ENCODE measurements at regions not wholly inside any gene's neighbourhood (a gene's known extent, or its start where the extent isn't known, plus 50 kb on each side); places are given as distances from the start of the nearest gene placed in this dataset.

DNA sequence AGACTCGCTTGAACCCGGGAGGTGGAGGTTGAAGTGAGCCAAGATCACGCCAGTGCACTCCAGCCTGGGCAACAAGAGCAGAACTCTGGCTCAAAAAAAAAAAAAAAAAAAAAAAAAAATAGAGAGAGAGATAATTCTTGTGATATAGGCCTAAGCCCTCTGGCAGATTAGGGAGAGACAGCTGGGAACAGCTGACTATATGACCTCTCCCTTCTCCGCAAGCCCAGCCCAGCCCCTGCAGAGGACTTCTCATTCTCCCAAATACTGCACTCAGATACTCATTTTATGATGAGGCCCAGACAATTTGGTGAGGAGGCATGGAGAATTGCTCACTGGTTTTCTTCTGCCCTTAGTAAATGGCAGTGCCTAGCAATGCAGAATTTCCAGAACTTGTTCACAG is 262.0 kb downstream of the HAUS1 start:
- TF ChIP-seq, protein P1, sequence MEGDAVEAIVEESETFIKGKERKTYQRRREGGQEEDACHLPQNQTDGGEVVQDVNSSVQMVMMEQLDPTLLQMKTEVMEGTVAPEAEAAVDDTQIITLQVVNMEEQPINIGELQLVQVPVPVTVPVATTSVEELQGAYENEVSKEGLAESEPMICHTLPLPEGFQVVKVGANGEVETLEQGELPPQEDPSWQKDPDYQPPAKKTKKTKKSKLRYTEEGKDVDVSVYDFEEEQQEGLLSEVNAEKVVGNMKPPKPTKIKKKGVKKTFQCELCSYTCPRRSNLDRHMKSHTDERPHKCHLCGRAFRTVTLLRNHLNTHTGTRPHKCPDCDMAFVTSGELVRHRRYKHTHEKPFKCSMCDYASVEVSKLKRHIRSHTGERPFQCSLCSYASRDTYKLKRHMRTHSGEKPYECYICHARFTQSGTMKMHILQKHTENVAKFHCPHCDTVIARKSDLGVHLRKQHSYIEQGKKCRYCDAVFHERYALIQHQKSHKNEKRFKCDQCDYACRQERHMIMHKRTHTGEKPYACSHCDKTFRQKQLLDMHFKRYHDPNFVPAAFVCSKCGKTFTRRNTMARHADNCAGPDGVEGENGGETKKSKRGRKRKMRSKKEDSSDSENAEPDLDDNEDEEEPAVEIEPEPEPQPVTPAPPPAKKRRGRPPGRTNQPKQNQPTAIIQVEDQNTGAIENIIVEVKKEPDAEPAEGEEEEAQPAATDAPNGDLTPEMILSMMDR (IDR thresholded peaks at IDR 0.05; ENCODE audit: unreplicated experiment), result no peak
- Mint-ChIP-seq H3K27me3 (ENCODE audit: insufficient read depth, unreplicated experiment) (no peaks in the 10 kb centered on the region), H3K36me3 (ENCODE audit: insufficient read depth, unreplicated experiment) (peaks cover 11% of the 10 kb centered on the region), H3K9me3 (ENCODE audit: unreplicated experiment) (no peaks in the 10 kb centered on the region), H3K4me3 (ENCODE audit: unreplicated experiment) (no peak overlapping the region), H3K27ac (ENCODE audit: low read depth, unreplicated experiment) (no peak overlapping the region), H3K4me1 (ENCODE audit: insufficient read depth, unreplicated experiment) (no peaks in the 10 kb centered on the region)
- no TSS peak for BruUV-seq (replicated peaks)
- CTCF ChIA-PET, result no interaction called here
- intact Hi-C loops (cut with micrococcal nuclease), result no loop called here
- POLR2A ChIA-PET, result no interaction called here
- DNase-seq (ENCODE audit: unreplicated experiment), result no peak

DNA sequence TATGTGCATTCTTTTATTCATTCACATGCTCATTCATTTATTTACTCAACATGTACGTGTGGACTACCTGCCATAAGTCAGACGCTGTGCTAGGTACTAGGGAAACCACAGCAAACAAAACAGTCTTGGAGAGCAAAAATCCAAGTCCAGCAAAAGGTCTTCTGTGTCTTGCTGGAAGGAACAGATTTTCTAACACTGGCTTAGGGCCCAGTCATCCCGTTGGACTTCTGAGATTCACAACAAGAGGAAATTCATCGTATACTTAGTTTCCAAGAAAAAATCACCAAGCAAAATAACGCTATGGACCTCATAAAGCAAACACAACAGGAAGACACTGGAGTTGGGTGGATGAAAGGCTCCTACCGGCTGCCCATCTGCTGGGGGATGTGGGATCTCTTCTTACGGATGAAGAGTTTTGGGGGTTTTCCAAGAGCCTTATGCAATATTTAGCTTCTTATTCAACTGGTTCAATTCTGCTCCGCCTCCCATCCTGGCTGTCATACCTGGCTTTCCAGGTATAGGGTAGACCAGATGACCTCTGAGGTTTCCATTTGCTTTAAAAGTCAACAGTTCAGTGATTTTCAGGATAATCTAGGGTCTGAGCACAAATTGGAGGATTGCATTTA is 262.7 kb downstream of the HAUS1 start:
- peaks cover 14% of the 10 kb centered on the region for H3K36me3 Mint-ChIP-seq (ENCODE audit: insufficient read depth, unreplicated experiment)
- intact Hi-C loops (cut with micrococcal nuclease), result no loop called here
- no TSS peak for BruUV-seq (replicated peaks)
- ChIA-PET CTCF (no interaction called here), POLR2A (no interaction called here)
- H3K4me3 Mint-ChIP-seq (ENCODE audit: unreplicated experiment), result no peak overlapping the region
- TF ChIP-seq, protein P1 (IDR thresholded peaks at IDR 0.05; ENCODE audit: unreplicated experiment), result no peak
- no peaks in the 10 kb centered on the region for H3K4me1 Mint-ChIP-seq (ENCODE audit: insufficient read depth, unreplicated experiment)
- no peaks in the 10 kb centered on the region for H3K27me3 Mint-ChIP-seq (ENCODE audit: insufficient read depth, unreplicated experiment)
- H3K27ac Mint-ChIP-seq (ENCODE audit: low read depth, unreplicated experiment), result no peak overlapping the region
- H3K9me3 Mint-ChIP-seq (ENCODE audit: unreplicated experiment), result no peaks in the 10 kb centered on the region
- DNase-seq (ENCODE audit: unreplicated experiment), result no peak

DNA sequence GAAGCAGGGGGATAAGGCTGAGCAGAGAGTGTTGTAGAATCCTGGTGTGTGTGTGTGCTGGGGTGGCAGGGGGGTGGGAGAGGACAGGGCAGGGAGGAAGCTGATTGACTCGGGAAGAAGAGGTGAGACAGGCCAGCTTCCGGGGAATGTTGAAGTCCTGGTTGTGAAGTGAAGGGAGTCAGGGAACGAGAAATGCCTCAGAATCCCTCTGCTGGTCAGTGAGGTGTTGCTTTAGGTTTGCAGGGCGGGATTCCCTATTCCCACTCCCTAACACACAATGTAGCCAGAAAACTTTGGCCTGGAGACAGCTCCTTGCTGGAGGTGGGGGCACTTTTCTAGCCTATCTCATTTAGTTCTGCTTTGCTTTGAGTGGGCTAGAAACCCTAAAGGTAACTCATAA is 265.1 kb downstream of the HAUS1 start:
- Mint-ChIP-seq H3K27me3 (ENCODE audit: insufficient read depth, unreplicated experiment) (no peaks in the 10 kb centered on the region), H3K4me1 (ENCODE audit: insufficient read depth, unreplicated experiment) (no peaks in the 10 kb centered on the region), H3K27ac (ENCODE audit: low read depth, unreplicated experiment) (peak overlapping the region; percentile 16), H3K9me3 (ENCODE audit: unreplicated experiment) (no peaks in the 10 kb centered on the region), H3K36me3 (ENCODE audit: insufficient read depth, unreplicated experiment) (peaks cover 14% of the 10 kb centered on the region), H3K4me3 (ENCODE audit: unreplicated experiment) (no peak overlapping the region)
- POLR2A ChIA-PET, result interaction anchor here (0.5 kb wide), 1 partner anchor 16 kb away, joined by 3 read pairs; no protein-coding TSS in a partner anchor
- CTCF ChIA-PET, result interaction anchor here (1.0 kb wide), 1 partner anchor 124 kb away, joined by 4 read pairs; no protein-coding TSS in a partner anchor
- no TSS peak for BruUV-seq (replicated peaks)
- intact Hi-C loops (cut with micrococcal nuclease), result no loop called here
- DNase-seq (ENCODE audit: unreplicated experiment), result no peak
- TF ChIP-seq, protein P1 (IDR thresholded peaks at IDR 0.05; ENCODE audit: unreplicated experiment), result no peak

DNA sequence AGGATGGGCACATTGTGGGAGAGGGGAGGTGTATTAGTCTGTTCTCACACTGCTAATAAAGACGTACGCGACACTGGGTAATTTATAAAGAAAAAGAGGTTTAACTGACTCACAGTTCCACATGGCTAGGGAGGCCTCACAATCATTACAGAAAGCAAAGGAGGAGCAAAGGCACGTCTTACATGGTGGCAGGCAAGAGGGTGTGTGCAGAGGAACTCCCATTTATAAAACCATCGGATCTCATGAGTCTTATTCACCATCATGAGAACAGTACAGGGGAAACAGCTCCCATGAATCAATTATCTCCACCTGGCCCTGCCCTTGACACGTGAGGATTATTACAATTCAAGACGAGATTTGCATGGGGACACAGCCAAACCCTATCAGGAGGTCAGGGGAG is 266.7 kb downstream of the HAUS1 start:
- H3K9me3 Mint-ChIP-seq (ENCODE audit: unreplicated experiment), result no peaks in the 10 kb centered on the region
- DNase-seq (ENCODE audit: unreplicated experiment), result no peak
- H3K27me3 Mint-ChIP-seq (ENCODE audit: insufficient read depth, unreplicated experiment), result no peaks in the 10 kb centered on the region
- BruUV-seq (replicated peaks), result no TSS peak
- H3K4me1 Mint-ChIP-seq (ENCODE audit: insufficient read depth, unreplicated experiment), result no peaks in the 10 kb centered on the region
- TF ChIP-seq, protein P1 (IDR thresholded peaks at IDR 0.05; ENCODE audit: unreplicated experiment), result no peak
- H3K27ac Mint-ChIP-seq (ENCODE audit: low read depth, unreplicated experiment), result peak overlapping the region; percentile 22
- ChIA-PET POLR2A (no interaction called here), CTCF (interaction anchor here (0.7 kb wide), 1 partner anchor 833 kb away, joined by 3 read pairs; no protein-coding TSS in a partner anchor)
- H3K4me3 Mint-ChIP-seq (ENCODE audit: unreplicated experiment), result no peak overlapping the region
- H3K36me3 Mint-ChIP-seq (ENCODE audit: insufficient read depth, unreplicated experiment), result peaks cover 6% of the 10 kb centered on the region
- intact Hi-C loops (cut with micrococcal nuclease), result no loop called here
